ENCODE measurements at regions not wholly inside any gene's neighbourhood (a gene's known extent, or its start where the extent isn't known, plus 50 kb on each side); places are given as distances from the start of the nearest gene placed in this dataset.

- H3K79me2 ChIP-seq (ENCODE audit: control insufficient read depth, insufficient read depth, low read length): no peaks in the 10 kb centered on the region
- H3K36me3 ChIP-seq (ENCODE audit: control insufficient read depth, insufficient read depth, low read length): no peaks in the 10 kb centered on the region
- no peaks in the 10 kb centered on the region for H3K27me3 ChIP-seq (ENCODE audit: control insufficient read depth, insufficient read depth, low read length)
- no peaks in the 10 kb centered on the region for H3K9me3 ChIP-seq (ENCODE audit: control insufficient read depth, insufficient read depth, low read depth, low read length)
- H2AFZ ChIP-seq (ENCODE audit: low read length): no peak overlapping the region
- no peaks in the 10 kb centered on the region for H4K20me1 ChIP-seq (ENCODE audit: control insufficient read depth, extremely low read depth, insufficient read depth, low read length)
- no peak overlapping the region for H3K27ac ChIP-seq (ENCODE audit: insufficient read depth, low read length)
- no peak overlapping the region for H3K4me3 ChIP-seq (replicated peaks in 1 of 4; ENCODE audit: control extremely low read depth in 1 of 4, insufficient read depth in 1 of 4, low read depth in 3 of 4, low read length in 4 of 4)
- no peak overlapping the region for H3K4me2 ChIP-seq (ENCODE audit: extremely low read depth, insufficient read depth, low read length)
- H3K4me1 ChIP-seq (ENCODE audit: control insufficient read depth, extremely low read depth, insufficient read depth, low read length): peaks cover 13% of the 10 kb centered on the region
- TF ChIP-seq EZH2 (IDR thresholded peaks at IDR 0.05; ENCODE audit: low read length, missing control alignments) (no peak), CTCF (conservative IDR thresholded peaks at IDR 0.05 in 1 of 2, IDR thresholded peaks at IDR 0.05 in 1 of 2; ENCODE audit: low read depth in 1 of 2, low read length in 2 of 2) (no peak)
- peak; percentile 50 to 62 for DNase-seq (ENCODE audit: low read depth in 2 of 2)
- H3K9ac ChIP-seq (ENCODE audit: insufficient read depth, low read length): no peak overlapping the region
Observed at GRCh38 chr9:134534661-134535080, 106.9 kb upstream of the COL5A1 start.

- no peaks in the 10 kb centered on the region for H3K36me3 ChIP-seq (ENCODE audit: control insufficient read depth, insufficient read depth, low read length)
- no peaks in the 10 kb centered on the region for H3K9me3 ChIP-seq (ENCODE audit: control insufficient read depth, insufficient read depth, low read depth, low read length)
- peaks cover 13% of the 10 kb centered on the region for H3K4me1 ChIP-seq (ENCODE audit: control insufficient read depth, extremely low read depth, insufficient read depth, low read length)
- H3K4me2 ChIP-seq (ENCODE audit: extremely low read depth, insufficient read depth, low read length): no peak overlapping the region
- no peak for DNase-seq (ENCODE audit: low read depth in 2 of 2)
- no peak overlapping the region for H3K4me3 ChIP-seq (replicated peaks in 1 of 4; ENCODE audit: control extremely low read depth in 1 of 4, insufficient read depth in 1 of 4, low read depth in 3 of 4, low read length in 4 of 4)
- H3K27ac ChIP-seq (ENCODE audit: insufficient read depth, low read length): no peak overlapping the region
- H2AFZ ChIP-seq (ENCODE audit: low read length): no peak overlapping the region
- H3K27me3 ChIP-seq (ENCODE audit: control insufficient read depth, insufficient read depth, low read length): no peaks in the 10 kb centered on the region
- no peak overlapping the region for H3K9ac ChIP-seq (ENCODE audit: insufficient read depth, low read length)
- H3K79me2 ChIP-seq (ENCODE audit: control insufficient read depth, insufficient read depth, low read length): no peaks in the 10 kb centered on the region
- no peaks in the 10 kb centered on the region for H4K20me1 ChIP-seq (ENCODE audit: control insufficient read depth, extremely low read depth, insufficient read depth, low read length)
- no peak for TF ChIP-seq EZH2 (IDR thresholded peaks at IDR 0.05; ENCODE audit: low read length, missing control alignments)
- TF ChIP-seq CTCF (conservative IDR thresholded peaks at IDR 0.05 in 1 of 2, IDR thresholded peaks at IDR 0.05 in 1 of 2; ENCODE audit: low read depth in 1 of 2, low read length in 2 of 2): no peak
Observed at GRCh38 chr9:134535171-134535570, 106.4 kb upstream of the COL5A1 start.

GRCh38 chr9:134536101-134536900, 105.3 kb upstream of the COL5A1 start:
- H3K4me3 ChIP-seq (replicated peaks in 1 of 4; ENCODE audit: control extremely low read depth in 1 of 4, insufficient read depth in 1 of 4, low read depth in 3 of 4, low read length in 4 of 4): no peak overlapping the region
- no peak overlapping the region for H3K27ac ChIP-seq (ENCODE audit: insufficient read depth, low read length)
- TF ChIP-seq CTCF (conservative IDR thresholded peaks at IDR 0.05 in 1 of 2, IDR thresholded peaks at IDR 0.05 in 1 of 2; ENCODE audit: low read depth in 1 of 2, low read length in 2 of 2) (no peak), EZH2 (IDR thresholded peaks at IDR 0.05; ENCODE audit: low read length, missing control alignments) (no peak)
- H3K27me3 ChIP-seq (ENCODE audit: control insufficient read depth, insufficient read depth, low read length): no peaks in the 10 kb centered on the region
- DNase-seq (ENCODE audit: low read depth in 2 of 2): peak; percentile 61 to 95
- H3K4me1 ChIP-seq (ENCODE audit: control insufficient read depth, extremely low read depth, insufficient read depth, low read length): peaks cover 13% of the 10 kb centered on the region
- no peaks in the 10 kb centered on the region for H4K20me1 ChIP-seq (ENCODE audit: control insufficient read depth, extremely low read depth, insufficient read depth, low read length)
- no peaks in the 10 kb centered on the region for H3K36me3 ChIP-seq (ENCODE audit: control insufficient read depth, insufficient read depth, low read length)
- H3K79me2 ChIP-seq (ENCODE audit: control insufficient read depth, insufficient read depth, low read length): no peaks in the 10 kb centered on the region
- no peak overlapping the region for H3K9ac ChIP-seq (ENCODE audit: insufficient read depth, low read length)
- H2AFZ ChIP-seq (ENCODE audit: low read length): no peak overlapping the region
- H3K4me2 ChIP-seq (ENCODE audit: extremely low read depth, insufficient read depth, low read length): peak overlapping the region; percentile 54
- no peaks in the 10 kb centered on the region for H3K9me3 ChIP-seq (ENCODE audit: control insufficient read depth, insufficient read depth, low read depth, low read length)
